Epithelial cell of prostate (primary cell): ENCODE measurements at regions not wholly inside any gene's neighbourhood (a gene's known extent, or its start where the extent isn't known, plus 50 kb on each side); places are given as distances from the start of the nearest gene placed in this dataset.
A peak's percentile ranks its signal among the peaks of the same experiment; 100 is the strongest.
"Not testable (repeated sequence)": the region's sequence is repeated elsewhere in the genome, so short reads cannot be mapped to it uniquely, and the experiment has no call there.

Experiments used
- DNase-seq: peaks from one replicate; pipeline ENCODE4 v3.0.0-alpha.2; 2011; ENCODE audit warnings: low read depth, low spot score
- H3K27ac ChIP-seq: fragments of 450-650 bp; 2 replicates; pipeline ENCODE4 v1.5.1; 2017; ENCODE audit warnings: mild to moderate bottlenecking

DNA sequence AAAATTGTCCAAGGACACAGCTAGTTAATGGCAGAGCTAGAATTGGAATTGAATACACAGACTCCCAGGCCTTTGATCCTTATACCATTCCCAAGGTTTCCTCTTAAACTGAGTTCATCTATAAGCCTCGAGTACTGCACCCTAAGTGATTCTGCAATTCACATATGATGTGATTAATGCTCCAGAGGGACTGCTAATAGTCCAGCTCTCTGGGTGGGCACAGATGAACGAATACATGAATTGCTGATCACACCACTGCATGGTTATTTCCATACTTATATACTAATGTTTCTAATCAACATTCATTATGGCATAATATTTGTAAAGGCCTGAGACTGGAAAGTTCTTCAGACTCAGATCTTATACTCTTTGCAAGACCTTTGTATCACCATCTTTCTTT is 101.8 kb downstream of the NUFIP1 start:
- H3K27ac ChIP-seq, result no peak overlapping the region
- no peak for DNase-seq

GRCh38 chr13:44884076-44884729 is 105.1 kb downstream of the NUFIP1 start:
- H3K27ac ChIP-seq, result peak overlapping the region; percentile 10

DNA sequence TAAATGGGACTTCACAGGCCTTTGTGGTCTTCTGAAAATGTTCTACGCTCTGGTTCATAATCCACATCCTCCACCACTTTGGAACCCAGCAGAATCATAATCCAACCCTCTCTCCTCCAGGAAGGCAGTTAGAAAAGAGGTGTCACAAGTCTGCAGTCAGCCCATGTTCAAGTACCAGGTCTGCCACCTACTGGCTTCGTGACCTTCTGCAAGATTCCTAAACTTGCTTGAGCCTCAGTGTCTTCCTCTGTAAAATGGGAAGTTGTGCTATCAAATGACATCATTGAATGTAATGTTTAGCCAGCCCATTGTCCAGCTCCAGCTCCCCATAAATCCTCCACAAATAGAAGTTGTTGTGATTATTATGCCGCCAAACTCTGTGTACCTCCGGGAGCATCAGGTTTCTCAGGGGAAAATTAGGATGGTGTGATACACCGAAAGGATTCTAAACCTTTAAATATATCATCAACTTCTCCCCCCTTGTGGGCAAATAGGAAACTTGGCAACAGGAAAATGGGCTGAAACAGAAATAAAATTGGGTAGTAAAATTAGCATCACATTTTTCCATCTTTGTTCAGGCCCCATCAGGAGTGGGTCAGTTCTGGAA is 109.7 kb downstream of the NUFIP1 start:
- H3K27ac ChIP-seq, result no peak overlapping the region
- DNase-seq, result no peak

More at GRCh38 chr13:44884076-44884729, 105.1 kb downstream of the NUFIP1 start:
- no peak for DNase-seq

- no peak for DNase-seq
- H3K27ac ChIP-seq, result no peak overlapping the region
These were observed 112.4 kb downstream of the NUFIP1 start for GRCh38 chr13:44876782-44877324.

GRCh38 chr13:44874886-44875630 is 114.2 kb downstream of the NUFIP1 start:
- no peak overlapping the region for H3K27ac ChIP-seq
- no peak for DNase-seq

- H3K27ac ChIP-seq, result no peak overlapping the region
- no peak for DNase-seq
These were observed 115.1 kb downstream of the NUFIP1 start for GRCh38 chr13:44874176-44874575.

- DNase-seq, result no peak
- no peak overlapping the region for H3K27ac ChIP-seq
These were observed 115.8 kb downstream of the NUFIP1 start for GRCh38 chr13:44873461-44873860.

DNA sequence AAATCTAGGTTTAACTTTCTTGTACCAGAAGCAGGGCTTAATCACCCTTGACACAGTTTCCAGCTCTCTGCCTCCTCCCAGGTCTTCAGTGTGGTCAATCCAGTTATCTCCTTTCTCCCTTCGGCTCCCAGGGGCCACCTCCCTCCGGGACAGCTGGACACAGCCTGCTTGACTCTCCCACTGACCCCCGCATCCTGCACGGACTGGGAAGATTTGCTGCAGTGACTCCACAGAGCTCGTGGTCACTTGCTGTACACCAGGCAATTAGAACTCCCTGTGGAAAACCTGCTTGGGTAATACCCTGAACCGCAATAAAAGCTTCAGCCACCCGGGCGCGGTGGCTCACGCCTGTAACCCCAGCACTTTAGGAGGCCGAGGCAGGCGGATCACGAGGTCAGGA is 116.5 kb downstream of the NUFIP1 start:
- no peak overlapping the region for H3K27ac ChIP-seq
- DNase-seq, result no peak

DNA sequence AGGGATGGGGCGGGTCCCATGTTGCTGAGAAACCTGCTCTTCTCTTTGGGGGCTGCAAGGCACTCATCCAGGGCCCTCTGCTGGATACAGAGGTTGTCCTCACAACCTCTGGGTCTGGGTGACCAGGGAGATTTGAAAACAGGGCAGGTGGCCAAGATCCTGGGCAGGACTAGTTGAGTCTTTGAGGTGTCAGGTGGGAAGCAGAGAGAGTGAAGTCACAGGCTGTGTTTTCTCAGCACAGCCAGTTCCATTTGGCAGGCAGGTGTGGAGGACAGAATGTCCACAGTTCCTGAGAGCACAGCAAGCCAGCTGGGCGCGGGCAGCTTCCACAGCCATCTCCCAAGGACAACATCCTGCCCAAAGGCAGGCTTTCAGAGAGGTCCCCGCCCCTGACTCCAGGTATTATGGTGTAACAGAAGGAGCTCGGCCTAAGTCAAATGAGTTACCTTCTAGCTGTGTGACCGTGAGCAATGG is 118.8 kb downstream of the NUFIP1 start:
- no peak overlapping the region for H3K27ac ChIP-seq
- DNase-seq, result no peak

DNA sequence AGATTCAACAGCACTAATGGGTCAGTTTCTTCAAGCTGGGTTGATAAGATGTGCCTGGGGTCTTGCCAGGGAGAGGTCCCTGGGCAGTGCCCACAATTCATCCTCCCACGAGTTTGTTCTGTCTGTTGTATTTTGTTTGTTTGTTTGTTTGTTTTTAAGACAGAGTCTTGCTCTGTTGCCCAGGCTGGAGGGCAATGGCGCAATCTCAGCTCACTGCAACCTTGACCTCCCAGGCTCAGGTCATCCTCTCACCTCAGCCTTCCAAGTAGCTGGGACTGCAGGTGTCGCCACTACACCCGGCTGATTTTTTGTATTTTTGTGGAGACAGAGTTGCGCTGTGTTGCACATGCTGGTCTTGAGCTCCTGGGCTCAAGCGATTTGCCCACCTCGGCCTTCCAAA is 120.1 kb downstream of the NUFIP1 start:
- H3K27ac ChIP-seq, result no peak overlapping the region

GRCh38 chr13:44868397-44868796 is 120.9 kb downstream of the NUFIP1 start:
- no peak overlapping the region for H3K27ac ChIP-seq
- DNase-seq, result no peak

More for the DNA sequence above, 120.1 kb downstream of the NUFIP1 start:
- no peak for DNase-seq

- no peak for DNase-seq
- H3K27ac ChIP-seq, result no peak overlapping the region
These were observed 121.4 kb downstream of the NUFIP1 start for GRCh38 chr13:44867825-44868224.

DNA sequence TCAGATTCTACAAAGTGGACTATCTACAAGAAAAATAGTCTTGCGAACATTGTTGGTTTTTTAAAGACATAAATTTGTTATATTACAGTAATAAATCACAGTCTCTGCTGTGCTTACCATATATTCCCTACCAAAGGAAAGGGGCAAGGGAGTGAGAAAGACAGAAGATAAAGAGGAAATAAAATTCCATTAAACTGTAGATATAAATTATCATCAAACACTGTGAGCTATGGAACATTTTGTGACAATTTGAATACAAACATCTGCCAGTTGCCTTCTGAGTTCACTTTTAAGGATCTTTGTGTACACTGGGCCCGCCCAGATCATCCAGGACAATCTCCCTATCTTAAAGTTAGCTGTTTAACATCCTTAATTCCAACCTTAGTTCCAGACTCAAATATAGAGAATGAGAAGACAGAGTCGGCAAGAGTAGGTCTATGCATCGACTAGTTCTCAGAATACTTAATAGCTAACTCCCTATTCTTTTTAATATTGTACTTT is 122.8 kb downstream of the NUFIP1 start:
- H3K27ac ChIP-seq, result no peak overlapping the region

DNA sequence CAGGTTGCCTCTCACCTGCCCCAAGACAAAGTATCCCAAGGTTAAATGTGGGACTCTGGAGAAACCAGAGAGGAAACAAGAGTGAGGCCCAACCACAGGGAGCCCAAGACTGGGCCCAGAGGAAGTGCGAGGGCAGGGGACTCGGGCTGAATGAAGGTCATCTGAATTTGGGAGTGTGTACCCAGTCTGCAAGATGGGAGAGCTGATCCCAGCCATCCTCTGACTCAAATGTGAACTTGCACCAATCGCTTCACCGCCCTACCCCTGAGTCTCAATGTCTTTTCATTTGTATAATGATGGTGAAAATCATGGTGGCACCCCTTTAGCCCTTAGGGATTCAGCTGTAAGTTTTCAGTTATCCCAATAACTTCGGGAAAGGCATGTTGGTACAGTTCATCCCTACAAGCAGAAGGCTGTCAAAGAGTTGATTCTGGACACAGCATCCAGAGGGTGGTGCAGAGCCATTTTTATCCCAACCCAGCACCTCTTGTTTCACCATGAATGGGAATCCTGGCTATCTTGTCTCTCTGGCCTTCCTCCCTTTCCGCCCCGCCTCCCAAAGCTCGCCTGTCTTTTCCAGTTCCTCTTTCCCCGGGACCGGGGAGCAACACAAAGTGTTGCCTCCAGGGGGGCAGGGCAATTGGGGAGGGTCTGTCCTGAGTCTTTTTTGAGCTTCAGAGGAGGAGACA is 123.4 kb downstream of the NUFIP1 start:
- DNase-seq, result no peak
- H3K27ac ChIP-seq, result no peak overlapping the region

More for the DNA sequence above, 122.8 kb downstream of the NUFIP1 start:
- DNase-seq, result no peak

DNA sequence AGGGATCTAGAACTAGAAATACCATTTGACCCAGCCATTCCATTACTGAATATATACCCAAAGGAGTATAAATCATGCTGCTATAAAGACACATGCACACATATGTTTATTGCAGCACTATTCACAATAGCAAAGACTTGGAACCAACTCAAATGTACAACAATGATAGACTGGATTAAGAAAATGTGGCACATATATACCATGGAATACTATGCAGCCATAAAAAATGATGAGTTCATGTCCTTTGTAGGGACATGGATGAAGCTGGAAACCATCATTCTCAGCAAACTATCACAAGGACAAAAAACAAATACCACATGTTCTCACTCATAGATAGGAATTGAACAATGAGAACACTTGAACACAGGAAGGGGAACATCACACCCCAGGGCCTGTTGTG is 125.6 kb downstream of the NUFIP1 start:
- not testable (repeated sequence) for DNase-seq, H3K27ac ChIP-seq

DNA sequence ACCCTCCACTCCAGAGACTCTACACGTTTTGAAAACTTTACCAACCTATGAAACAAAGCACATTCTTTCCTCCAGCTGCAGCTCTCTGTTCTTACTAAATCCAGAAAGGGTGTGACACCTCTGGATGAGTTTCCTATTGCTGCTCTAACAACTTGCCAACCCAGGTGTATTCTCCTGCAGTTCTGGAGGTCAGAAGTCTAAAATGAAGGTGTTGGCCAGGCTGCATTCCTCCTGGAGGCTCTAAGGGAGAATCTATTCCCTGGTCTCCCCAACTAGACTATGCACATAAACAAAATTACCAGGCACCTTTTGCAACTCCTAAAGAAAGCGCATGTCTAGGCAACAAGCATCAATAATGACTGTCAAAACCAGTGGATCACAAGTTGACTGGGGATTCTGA is 128.8 kb downstream of the NUFIP1 start:
- DNase-seq, result no peak
- H3K27ac ChIP-seq, result no peak overlapping the region

- no peak for DNase-seq
- H3K27ac ChIP-seq, result no peak overlapping the region
These were observed 131.5 kb downstream of the NUFIP1 start for GRCh38 chr13:44857736-44858135.

- H3K27ac ChIP-seq, result no peak overlapping the region
- DNase-seq, result no peak
These were observed 132.2 kb downstream of the NUFIP1 start for GRCh38 chr13:44857061-44857460.

DNA sequence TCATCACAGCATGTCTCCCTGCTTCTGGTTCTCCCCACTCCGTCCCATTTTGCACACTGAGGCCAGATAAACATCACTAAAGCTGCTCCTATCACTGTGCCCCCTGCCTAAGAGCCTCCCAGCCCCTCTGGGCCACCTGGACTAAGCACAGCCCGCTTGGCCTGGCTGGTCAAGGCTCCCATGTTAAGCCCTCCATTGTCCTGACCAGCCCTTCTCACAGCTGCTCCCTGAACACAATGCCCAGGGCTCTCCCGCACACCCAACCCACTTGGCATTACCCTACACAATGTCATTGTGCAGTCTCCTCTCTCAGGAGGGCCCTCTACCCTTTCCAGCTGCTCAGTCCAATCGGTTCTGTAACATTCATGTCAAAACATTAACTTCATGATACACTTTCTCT is 133.4 kb downstream of the NUFIP1 start:
- no peak for DNase-seq

More for the DNA sequence above, 133.4 kb downstream of the NUFIP1 start:
- no peak overlapping the region for H3K27ac ChIP-seq
